Astrocyte (in vitro differentiated cells and primary cell): ENCODE measurements at regions not wholly inside any gene's neighbourhood (a gene's known extent, or its start where the extent isn't known, plus 50 kb on each side); places are given as distances from the start of the nearest gene placed in this dataset.

ENCODE experiments used
- DNase-seq: peaks from one replicate; pipeline ENCODE4 v3.0.0-alpha.2; 2010; ENCODE audit warnings: low read depth
- FAIRE-seq: peaks from 2 replicates; lab custom pipeline; 2011; peaks lifted over from hg19 to GRCh38; lab: Jason Lieb, UNC
- H2AFZ ChIP-seq: 2 replicates; pipeline ENCODE4 v1.6.0; 2012; ENCODE audit warnings: low read depth, low read length, inconsistent platforms
- H3K27ac ChIP-seq: 2 replicates; pipeline ENCODE4 v1.5.1; 2011; ENCODE audit warnings: low read depth, low read length, inconsistent platforms
- H3K27me3 ChIP-seq: 2 replicates; pipeline ENCODE4 v1.6.0; 2011; ENCODE audit warnings: low read length, inconsistent platforms; ENCODE audit not compliant: insufficient read depth
- H3K36me3 ChIP-seq: 2 replicates; pipeline ENCODE4 v1.5.1; 2011; ENCODE audit warnings: low read length, inconsistent platforms; ENCODE audit not compliant: insufficient read depth
- H3K4me1 ChIP-seq: 2 replicates; pipeline ENCODE4 v1.5.1; 2011; ENCODE audit warnings: low read length, inconsistent platforms; ENCODE audit not compliant: insufficient read depth
- H3K4me2 ChIP-seq: 2 replicates; pipeline ENCODE4 v1.6.0; 2012; ENCODE audit warnings: low read length, inconsistent platforms
- H3K4me3 ChIP-seq: 2 replicates; pipeline ENCODE4 v1.5.1; 2011; ENCODE audit warnings: low read depth, mild to moderate bottlenecking, low read length, inconsistent platforms; ENCODE audit not compliant: insufficient read depth
- H3K79me2 ChIP-seq: 2 replicates; pipeline ENCODE4 v1.6.0; 2012; ENCODE audit warnings: mild to moderate bottlenecking, low read length, inconsistent platforms; ENCODE audit not compliant: insufficient read depth
- H3K9ac ChIP-seq: 2 replicates; pipeline ENCODE4 v1.6.0; 2012; ENCODE audit warnings: mild to moderate bottlenecking, low read length, inconsistent platforms
- H3K9me3 ChIP-seq: 2 replicates; pipeline ENCODE4 v1.5.1; 2012; ENCODE audit warnings: low read depth, mild to moderate bottlenecking, low read length, inconsistent platforms; ENCODE audit not compliant: insufficient read depth
- H4K20me1 ChIP-seq: 2 replicates; pipeline ENCODE4 v1.6.0; 2012; ENCODE audit warnings: low read length, inconsistent platforms; ENCODE audit not compliant: insufficient read depth
- H3K27ac Mint-ChIP-seq: one replicate; pipeline ENCODE4 v1.8.0; 2021; ENCODE audit warnings: mild to moderate bottlenecking, mixed read lengths; ENCODE audit not compliant: unreplicated experiment
- H3K27me3 Mint-ChIP-seq: one replicate; pipeline ENCODE4 v1.8.0; 2021; ENCODE audit warnings: low read depth, mixed read lengths; ENCODE audit not compliant: unreplicated experiment
- H3K36me3 Mint-ChIP-seq: one replicate; pipeline ENCODE4 v1.8.0; 2021; ENCODE audit warnings: low read depth, mixed read lengths; ENCODE audit not compliant: unreplicated experiment
- H3K4me1 Mint-ChIP-seq: one replicate; pipeline ENCODE4 v1.8.0; 2021; ENCODE audit warnings: low read depth, mixed read lengths; ENCODE audit not compliant: unreplicated experiment
- H3K4me3 Mint-ChIP-seq: one replicate; pipeline ENCODE4 v1.8.0; 2021; ENCODE audit warnings: mild to moderate bottlenecking, moderate library complexity, mixed read lengths; ENCODE audit not compliant: unreplicated experiment
- H3K9me3 Mint-ChIP-seq: one replicate; pipeline ENCODE4 v1.8.0; 2021; ENCODE audit warnings: mild to moderate bottlenecking, mixed read lengths; ENCODE audit not compliant: unreplicated experiment
- EZH2 ChIP-seq: IDR thresholded peaks from 2 replicates; pipeline ENCODE4 v1.6.1; 2012; ENCODE audit warnings: mild to moderate bottlenecking, low read length, inconsistent platforms; ENCODE audit not compliant: insufficient read depth
- TF ChIP-seq, protein P1 (sequence below): IDR thresholded peaks from 2 replicates; pipeline ENCODE4 v1.5.1; 2011; ENCODE audit warnings: low read depth, mild to moderate bottlenecking, inconsistent platforms, low read length, moderate library complexity; ENCODE audit not compliant: insufficient read depth

DNA sequence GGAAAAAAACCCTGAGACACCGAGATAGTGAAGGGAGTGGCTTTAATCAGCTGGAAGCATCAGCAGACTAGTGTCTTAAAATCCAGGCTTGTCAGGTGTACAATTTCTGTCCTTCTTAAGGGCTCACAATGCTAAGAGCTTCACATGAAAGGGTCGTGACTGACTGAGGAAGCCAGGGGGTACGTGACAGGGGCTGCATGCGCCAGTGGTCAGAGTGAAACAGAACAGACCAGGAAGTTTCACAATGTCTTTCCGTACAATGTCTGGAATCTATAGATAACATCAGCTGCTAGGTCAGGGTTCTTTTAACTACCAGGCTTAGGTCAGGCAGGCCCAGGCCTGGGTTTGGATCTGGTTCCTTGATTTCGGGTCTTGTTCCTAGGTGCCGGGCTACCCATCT, 253.0 kb downstream of the CDH10 start:
- Histone ChIP-seq H2AFZ (no peak overlapping the region), H3K9me3 (no peaks in the 10 kb centered on the region), H3K36me3 (no peaks in the 10 kb centered on the region), H3K4me1 (peaks cover 2% of the 10 kb centered on the region), H3K79me2 (no peaks in the 10 kb centered on the region), H3K9ac (no peak overlapping the region), H3K4me2 (no peak overlapping the region), H3K27me3 (no peaks in the 10 kb centered on the region), H3K4me3 (no peak overlapping the region), H4K20me1 (no peaks in the 10 kb centered on the region), H3K27ac (no peak overlapping the region)
- no peak overlapping the region for H3K4me3 Mint-ChIP-seq
- H3K9me3 Mint-ChIP-seq: peaks cover 3% of the 10 kb centered on the region
- DNase-seq (no peak), FAIRE-seq (no peak)
- H3K27ac Mint-ChIP-seq: no peak overlapping the region
- H3K27me3 Mint-ChIP-seq: no peaks in the 10 kb centered on the region
- no peak for TF ChIP-seq EZH2
- TF ChIP-seq, protein P1, sequence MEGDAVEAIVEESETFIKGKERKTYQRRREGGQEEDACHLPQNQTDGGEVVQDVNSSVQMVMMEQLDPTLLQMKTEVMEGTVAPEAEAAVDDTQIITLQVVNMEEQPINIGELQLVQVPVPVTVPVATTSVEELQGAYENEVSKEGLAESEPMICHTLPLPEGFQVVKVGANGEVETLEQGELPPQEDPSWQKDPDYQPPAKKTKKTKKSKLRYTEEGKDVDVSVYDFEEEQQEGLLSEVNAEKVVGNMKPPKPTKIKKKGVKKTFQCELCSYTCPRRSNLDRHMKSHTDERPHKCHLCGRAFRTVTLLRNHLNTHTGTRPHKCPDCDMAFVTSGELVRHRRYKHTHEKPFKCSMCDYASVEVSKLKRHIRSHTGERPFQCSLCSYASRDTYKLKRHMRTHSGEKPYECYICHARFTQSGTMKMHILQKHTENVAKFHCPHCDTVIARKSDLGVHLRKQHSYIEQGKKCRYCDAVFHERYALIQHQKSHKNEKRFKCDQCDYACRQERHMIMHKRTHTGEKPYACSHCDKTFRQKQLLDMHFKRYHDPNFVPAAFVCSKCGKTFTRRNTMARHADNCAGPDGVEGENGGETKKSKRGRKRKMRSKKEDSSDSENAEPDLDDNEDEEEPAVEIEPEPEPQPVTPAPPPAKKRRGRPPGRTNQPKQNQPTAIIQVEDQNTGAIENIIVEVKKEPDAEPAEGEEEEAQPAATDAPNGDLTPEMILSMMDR: no peak
- H3K36me3 Mint-ChIP-seq: no peaks in the 10 kb centered on the region
- no peaks in the 10 kb centered on the region for H3K4me1 Mint-ChIP-seq

DNA sequence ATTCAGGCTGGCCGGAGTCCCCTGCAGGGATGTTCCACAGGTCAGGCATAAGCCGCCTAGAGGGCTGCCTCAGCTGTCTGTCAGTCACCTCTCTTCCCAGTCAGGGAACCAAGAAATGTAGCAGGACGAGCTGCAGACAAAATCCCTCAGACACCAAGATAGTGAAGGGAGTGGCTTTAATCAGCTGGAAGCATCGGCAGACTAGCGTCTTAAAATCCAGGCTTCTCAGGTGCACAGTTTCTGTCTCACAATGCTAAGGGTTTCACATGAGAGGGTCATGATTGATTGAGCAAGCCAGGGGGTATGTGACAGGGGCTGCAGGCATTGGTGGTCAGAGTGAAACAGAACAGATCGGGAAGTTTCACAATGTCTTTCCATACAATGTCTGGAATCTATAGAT, 247.2 kb downstream of the CDH10 start:
- Histone ChIP-seq H3K4me2 (no peak overlapping the region), H3K27me3 (no peaks in the 10 kb centered on the region), H3K27ac (no peak overlapping the region), H3K36me3 (no peaks in the 10 kb centered on the region), H4K20me1 (no peaks in the 10 kb centered on the region), H3K4me3 (no peak overlapping the region), H3K79me2 (no peaks in the 10 kb centered on the region), H2AFZ (no peak overlapping the region), H3K9ac (no peak overlapping the region), H3K9me3 (no peaks in the 10 kb centered on the region), H3K4me1 (no peaks in the 10 kb centered on the region)
- no peak overlapping the region for H3K27ac Mint-ChIP-seq
- DNase-seq (no peak), FAIRE-seq (no peak)
- H3K4me1 Mint-ChIP-seq: peaks cover 4% of the 10 kb centered on the region
- H3K36me3 Mint-ChIP-seq: peaks cover 2% of the 10 kb centered on the region
- H3K4me3 Mint-ChIP-seq: no peak overlapping the region
- H3K27me3 Mint-ChIP-seq: no peaks in the 10 kb centered on the region
- no peak for TF ChIP-seq EZH2
- TF ChIP-seq, protein P1: no peak
- peaks cover 2% of the 10 kb centered on the region for H3K9me3 Mint-ChIP-seq

DNA sequence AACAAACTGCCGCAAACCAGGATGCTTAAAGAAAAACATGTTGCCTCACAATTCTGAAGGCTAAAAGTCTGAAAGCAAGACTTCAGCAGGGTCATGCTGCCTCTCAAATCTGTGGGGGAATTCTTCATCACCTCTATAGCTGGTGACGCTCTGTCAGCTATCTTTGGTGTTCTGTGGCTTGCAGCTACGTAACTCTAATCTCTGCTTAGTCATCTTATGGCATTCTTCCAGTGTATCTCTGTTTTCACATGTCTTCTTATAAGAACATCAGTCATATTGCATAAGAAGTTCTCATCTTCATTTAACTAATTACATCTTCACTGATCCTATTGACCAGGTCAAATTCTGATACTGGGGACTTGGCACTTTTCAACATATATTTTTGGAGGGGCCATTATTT, 243.0 kb downstream of the CDH10 start:
- no peak for TF ChIP-seq EZH2
- H3K9me3 Mint-ChIP-seq: peaks cover 2% of the 10 kb centered on the region
- no peak overlapping the region for H2AFZ ChIP-seq
- H3K27me3 ChIP-seq: no peaks in the 10 kb centered on the region
- no peaks in the 10 kb centered on the region for H3K9me3 ChIP-seq
- H4K20me1 ChIP-seq: no peaks in the 10 kb centered on the region
- FAIRE-seq (no peak), DNase-seq (peak; percentile 12)
- H3K4me3 ChIP-seq: no peak overlapping the region
- H3K4me2 ChIP-seq: no peak overlapping the region
- H3K36me3 ChIP-seq: no peaks in the 10 kb centered on the region
- no peaks in the 10 kb centered on the region for H3K4me1 ChIP-seq
- no peaks in the 10 kb centered on the region for H3K79me2 ChIP-seq
- no peak overlapping the region for H3K9ac ChIP-seq
- H3K27ac ChIP-seq: no peak overlapping the region
- peaks cover 2% of the 10 kb centered on the region for H3K36me3 Mint-ChIP-seq
- H3K4me3 Mint-ChIP-seq: no peak overlapping the region
- H3K27me3 Mint-ChIP-seq: no peaks in the 10 kb centered on the region
- no peak overlapping the region for H3K27ac Mint-ChIP-seq
- peaks cover 4% of the 10 kb centered on the region for H3K4me1 Mint-ChIP-seq
